SK-MEL-5 (cell line): ENCODE measurements at regions not wholly inside any gene's neighbourhood (a gene's known extent, or its start where the extent isn't known, plus 50 kb on each side); places are given as distances from the start of the nearest gene placed in this dataset.

Experiments used
- DNase-seq: peaks from one replicate; pipeline ENCODE4 v3.0.0-alpha.2; 2016; ENCODE audit warnings: low read depth, low spot score
- in situ Hi-C: cut with HindIII; loops from 2 replicates; pipeline ENCODE4 v1.10.0; 2016; ENCODE audit warnings: low sequenced_read_pairs, high pct_unique_total_duplicates, low pct_unique_long_range_greater_than_20kb

DNA sequence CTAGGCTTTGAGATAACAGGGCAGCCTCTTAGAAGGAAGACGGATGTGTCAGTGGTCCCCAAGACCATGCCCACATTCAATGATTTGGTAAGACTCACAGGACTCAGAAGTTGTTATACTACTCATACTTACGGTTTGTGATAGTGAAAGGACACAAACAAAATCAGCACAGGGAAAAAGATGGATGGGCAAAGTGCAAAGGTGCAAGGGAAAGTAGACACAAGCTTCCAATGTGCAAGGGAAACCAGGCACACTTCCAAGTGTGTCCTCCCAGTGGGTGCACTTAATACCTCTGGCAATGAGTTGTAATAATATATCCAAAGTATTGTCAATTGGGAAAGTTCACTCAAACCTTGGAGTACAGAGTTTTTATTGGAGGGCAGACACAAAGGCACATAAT, 53.8 kb upstream of the VCX start:
- no peak for DNase-seq
- in situ Hi-C loops = no loop called here

DNA sequence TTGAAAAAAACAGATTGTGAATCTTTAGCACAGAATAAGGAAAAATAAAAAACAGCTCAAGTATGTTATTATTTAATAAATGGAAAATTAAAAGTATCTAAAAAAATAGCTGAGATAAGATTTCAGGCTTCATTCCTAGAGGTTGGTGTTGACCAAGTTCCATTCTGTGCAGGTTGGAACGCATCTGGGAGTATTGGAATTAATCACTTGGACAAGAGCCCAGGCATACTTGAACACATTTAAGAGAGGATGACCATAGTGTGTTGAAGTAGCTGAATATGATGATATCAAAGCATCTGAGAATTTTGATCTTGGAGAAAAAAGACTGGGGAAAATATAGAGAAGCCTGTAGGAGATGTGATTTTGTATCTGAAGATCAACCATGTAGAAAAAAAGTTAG, 54.6 kb upstream of the VCX start:
- in situ Hi-C loops = no loop called here
- no peak for DNase-seq

DNA sequence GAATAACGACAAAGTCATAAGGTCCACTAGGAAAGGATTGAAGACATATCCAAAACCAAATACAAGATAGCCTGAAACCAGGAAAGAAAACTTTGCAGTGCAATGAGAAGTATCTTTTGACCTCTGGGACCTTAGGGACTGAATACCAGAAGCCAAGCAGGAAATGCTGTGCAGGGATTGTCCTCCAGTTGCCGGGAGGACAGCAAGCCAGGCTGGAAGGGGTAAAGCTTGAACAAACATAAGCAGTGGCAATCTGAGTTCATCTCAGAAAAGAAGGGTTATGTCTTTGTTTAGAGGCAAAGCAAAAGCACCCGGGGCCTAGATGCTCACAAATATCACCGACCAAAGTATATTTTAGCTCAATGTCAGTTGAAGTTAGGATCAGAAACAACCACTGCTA, 55.3 kb upstream of the VCX start:
- DNase-seq = no peak
- in situ Hi-C loops = no loop called here

DNA sequence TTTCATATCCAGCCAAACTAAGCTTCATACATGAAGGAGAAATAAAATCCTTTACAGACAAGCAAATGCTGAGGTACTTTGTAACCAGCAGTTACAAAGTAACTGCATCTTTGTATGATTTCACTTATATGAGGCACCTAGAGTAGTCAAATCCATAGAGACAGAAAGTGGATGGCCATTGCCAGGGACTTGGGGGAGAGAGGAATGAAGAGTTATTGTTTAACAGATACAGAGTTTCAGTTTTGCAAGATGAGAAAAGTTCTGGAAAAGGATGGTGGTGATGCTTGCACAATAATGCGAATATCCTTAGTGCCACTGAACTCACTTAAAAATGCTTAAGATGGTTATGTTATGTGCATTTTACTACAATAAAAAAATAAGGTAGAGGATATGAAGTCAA, 58.4 kb upstream of the VCX start:
- in situ Hi-C loops = no loop called here
- DNase-seq = no peak

GRCh38 chrX:7779644-7780043, 63.3 kb upstream of the VCX start:
- in situ Hi-C loops = no loop called here
- DNase-seq = no peak

GRCh38 chrX:7775987-7776386, 67.0 kb upstream of the VCX start:
- DNase-seq = no peak
- in situ Hi-C loops = no loop called here

- DNase-seq = no peak
- in situ Hi-C loops = no loop called here
Measured at GRCh38 chrX:7771788-7772438, 71.1 kb upstream of the VCX start.

GRCh38 chrX:7759830-7760229, 83.1 kb upstream of the VCX start:
- in situ Hi-C loops = no loop called here

GRCh38 chrX:7746856-7747255, 96.1 kb upstream of the VCX start:
- in situ Hi-C loops = no loop called here
- no peak for DNase-seq

More at GRCh38 chrX:7759830-7760229, 83.1 kb upstream of the VCX start:
- no peak for DNase-seq

DNA sequence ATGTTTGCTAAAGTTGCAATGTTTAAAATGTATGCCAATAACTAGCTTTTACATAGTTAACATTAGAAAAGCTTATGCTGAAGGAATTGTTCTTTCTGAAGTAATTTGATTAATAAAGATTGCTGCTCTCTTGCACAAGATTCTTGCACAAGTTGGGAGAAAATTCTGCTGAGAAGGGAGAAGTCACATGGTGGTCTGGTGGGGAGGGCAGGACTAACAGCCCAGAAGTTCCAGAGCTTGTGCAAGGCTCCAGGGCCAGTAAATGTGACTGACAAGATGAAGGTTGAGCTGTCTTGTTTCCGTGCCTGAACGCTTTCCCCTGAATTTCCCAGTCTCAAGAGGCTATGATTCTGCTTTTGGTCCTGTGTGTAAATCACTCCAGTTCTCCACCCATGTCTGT, 112.9 kb upstream of the VCX start:
- DNase-seq = no peak
- in situ Hi-C loops = no loop called here

DNA sequence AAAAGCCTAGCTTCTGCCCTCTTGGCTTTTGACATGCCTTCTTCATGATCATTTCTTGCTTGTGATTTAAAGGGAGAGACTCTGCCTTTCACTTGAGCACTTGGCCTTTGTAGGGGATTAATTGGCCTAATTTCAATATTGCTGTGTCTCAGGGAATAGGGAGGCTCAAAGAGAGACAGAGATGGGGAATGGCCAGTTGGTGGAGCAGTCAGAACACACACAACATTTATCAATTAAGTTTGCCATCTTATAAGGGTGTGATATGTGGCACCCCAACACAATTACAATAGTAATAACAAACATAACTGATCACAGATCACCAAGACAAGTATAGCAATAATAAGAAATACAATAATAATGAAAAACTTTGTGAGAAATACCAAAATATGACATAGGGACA, 122.5 kb upstream of the VCX start:
- DNase-seq = no peak
- in situ Hi-C loops = no loop called here

- no peak for DNase-seq
- in situ Hi-C loops = no loop called here
Measured at GRCh38 chrX:7714351-7714750, 128.6 kb upstream of the VCX start.

DNA sequence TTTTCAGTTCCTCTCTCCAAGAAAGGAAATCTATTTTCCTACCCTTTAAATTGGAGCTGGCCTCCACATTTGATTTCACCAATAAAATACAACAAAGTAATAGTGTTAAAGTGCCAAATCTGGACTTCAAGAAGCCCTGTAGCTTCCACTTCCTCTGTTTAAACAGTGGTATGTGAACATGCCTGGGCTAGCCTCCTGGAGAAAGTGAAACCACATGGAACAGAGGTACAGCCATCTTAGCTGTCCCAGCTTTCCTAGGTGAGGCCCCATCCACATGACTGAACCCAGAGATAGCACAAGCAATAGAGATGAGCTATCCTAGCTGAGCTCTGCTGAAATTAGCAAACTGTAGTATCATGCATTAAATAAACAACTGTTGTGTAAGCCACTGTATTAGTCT, 131.8 kb upstream of the VCX start:
- in situ Hi-C loops = no loop called here
- DNase-seq = no peak

DNA sequence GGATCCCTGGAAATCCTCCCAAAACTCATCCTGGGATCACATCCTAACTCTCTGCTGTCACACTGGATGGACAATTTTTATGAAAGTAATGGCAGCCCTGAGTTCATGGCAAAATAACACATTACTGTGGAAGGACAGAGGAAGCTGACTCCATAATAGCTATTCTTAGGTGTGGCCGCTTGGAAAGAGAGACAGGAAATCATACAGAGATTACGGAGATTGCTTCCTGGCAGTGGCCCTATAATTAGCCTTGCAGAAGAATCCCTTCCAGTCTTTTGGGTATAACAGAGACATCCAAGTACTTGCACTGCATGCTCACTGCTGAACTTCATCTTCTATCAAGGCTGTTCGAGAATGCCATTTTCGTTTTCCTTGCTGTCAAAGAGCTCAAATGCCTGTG, 133.1 kb upstream of the VCX start:
- DNase-seq = no peak
- in situ Hi-C loops = no loop called here

DNA sequence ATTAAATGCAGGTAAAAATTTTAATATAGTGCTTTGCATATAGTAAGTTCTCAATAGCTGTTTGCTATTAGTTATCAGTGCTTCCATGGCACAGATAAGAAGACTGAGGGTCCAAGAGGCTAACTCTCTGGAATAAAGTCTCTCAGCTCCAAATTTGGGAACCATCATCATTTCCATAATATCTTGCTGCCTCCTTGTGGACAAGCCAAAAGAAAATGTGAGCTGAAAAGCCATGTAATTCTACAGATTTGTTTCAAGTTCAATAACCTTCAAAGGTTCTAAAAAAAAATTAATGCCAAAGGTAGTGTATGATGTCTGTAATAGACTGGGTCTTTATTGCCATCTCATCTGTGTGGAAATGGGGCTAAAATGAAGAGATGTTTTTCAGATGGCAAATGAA, 136.9 kb upstream of the VCX start:
- in situ Hi-C loops = no loop called here
- peak; percentile 33 for DNase-seq

DNA sequence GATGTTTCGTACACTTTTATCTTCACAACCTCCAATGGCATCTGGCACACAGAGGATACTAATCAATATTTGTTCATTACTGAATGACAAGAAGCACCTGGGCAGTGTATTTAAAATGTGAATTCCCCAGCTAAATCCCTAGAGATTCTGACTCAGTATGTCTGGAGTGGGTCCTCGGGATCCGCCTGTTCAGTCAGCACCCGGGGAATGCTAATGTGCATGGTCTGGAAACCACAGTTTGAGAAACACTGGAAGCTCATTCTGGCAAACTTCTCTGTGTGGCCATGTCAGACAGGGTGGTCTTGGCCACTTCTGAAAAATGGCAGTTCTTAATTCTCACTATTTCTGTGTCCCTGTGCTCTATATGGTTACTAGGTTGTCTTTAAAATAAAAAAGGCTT, 138.8 kb upstream of the VCX start:
- in situ Hi-C loops = no loop called here
- DNase-seq = no peak

DNA sequence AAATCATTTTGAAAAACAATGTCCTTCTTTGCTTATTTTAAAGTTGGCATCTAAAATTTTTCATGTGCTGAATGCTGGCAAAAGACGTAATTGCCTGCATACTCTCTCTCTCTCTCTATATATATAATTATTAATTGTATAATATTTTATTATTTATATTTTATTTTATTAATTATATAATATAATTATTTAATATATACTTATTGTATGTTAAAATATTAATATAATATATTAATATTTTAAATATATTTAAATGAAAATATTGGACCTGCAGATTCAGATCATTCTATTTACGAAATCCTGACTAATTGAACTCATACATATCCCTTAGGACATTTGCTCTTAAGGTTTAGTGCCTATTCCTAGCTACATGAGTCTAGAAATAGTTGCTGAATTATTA, 144.7 kb upstream of the VCX start:
- DNase-seq = no peak
- in situ Hi-C loops = no loop called here

GRCh38 chrX:7690842-7691241, 152.1 kb upstream of the VCX start:
- in situ Hi-C loops = no loop called here
- no peak for DNase-seq

DNA sequence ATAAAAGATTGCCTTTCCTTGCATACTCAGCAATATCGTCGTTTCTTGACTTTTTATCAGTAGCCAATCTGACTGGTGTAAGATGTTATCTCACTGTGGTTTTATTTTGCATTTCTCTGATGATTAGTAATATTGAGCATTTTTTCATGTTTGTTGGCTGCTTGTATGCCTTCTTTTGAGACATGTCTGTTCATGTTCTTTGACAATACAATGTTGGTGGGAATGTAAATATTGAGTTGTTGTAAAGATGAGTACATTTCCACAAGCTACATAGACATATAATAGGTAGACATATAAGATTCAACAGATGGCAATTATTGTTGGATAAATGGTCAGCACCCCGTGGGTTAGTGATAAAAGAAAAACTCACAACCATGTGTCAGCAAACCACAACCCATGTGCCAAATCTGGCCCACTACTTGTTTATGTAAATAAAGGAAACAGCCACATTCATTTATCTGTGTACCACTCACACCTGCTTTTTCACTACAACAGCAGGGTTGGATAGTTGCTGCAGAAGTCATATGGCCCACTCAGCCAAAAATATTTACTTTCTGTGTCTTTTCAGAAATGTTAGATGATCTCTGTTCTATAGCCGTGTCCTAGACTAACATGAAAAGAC, 153.1 kb upstream of the VCX start:
- DNase-seq = no peak
- in situ Hi-C loops = no loop called here

DNA sequence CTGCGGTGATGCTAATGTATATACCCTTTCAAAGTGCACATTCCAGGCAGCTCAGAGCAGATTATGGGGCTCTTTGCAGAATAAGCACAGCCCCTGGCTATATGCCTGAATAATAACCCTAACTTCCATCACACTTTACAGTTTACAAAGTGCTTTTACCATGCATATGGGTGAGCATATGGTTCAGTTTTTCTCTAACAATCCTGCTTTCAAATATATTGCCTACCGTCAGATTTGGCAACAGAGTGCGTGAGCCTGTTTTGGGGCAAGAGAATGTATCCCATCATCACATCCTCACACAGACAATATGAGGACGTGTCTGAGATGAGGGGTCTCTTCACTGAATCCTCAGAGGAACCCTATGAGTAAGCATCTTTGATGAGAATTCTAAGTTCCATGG, 162.8 kb upstream of the VCX start:
- DNase-seq = no peak
- in situ Hi-C loops = no loop called here
